Globus pallidus (tissue), 1 donor: ENCODE measurements at regions not wholly inside any gene's neighbourhood (a gene's known extent, or its start where the extent isn't known, plus 50 kb on each side); places are given as distances from the start of the nearest gene placed in this dataset.
"Not testable (repeated sequence)": the region's sequence is repeated elsewhere in the genome, so short reads cannot be mapped to it uniquely, and the experiment has no call there.

Experiments used
- DNase-seq: peaks from one replicate; pipeline ENCODE4 v3.0.0-alpha.2; 2015; ENCODE audit warnings: low spot score

- DNase-seq, result not testable (repeated sequence)
Measured at GRCh38 chr2:225743996-225744395, 344.5 kb downstream of the NYAP2 start.

- DNase-seq, result no peak
Measured at GRCh38 chr2:225742487-225742886, 343.0 kb downstream of the NYAP2 start.

GRCh38 chr2:225740086-225740485, 340.6 kb downstream of the NYAP2 start:
- no peak for DNase-seq

GRCh38 chr2:225739328-225739727, 339.8 kb downstream of the NYAP2 start:
- no peak for DNase-seq

GRCh38 chr2:225738735-225739134, 339.2 kb downstream of the NYAP2 start:
- no peak for DNase-seq

- DNase-seq, result no peak
Measured at GRCh38 chr2:225737556-225737955, 338.0 kb downstream of the NYAP2 start.

GRCh38 chr2:225735844-225736243, 336.3 kb downstream of the NYAP2 start:
- DNase-seq, result no peak

- DNase-seq, result no peak
Measured at GRCh38 chr2:225725726-225726125, 326.2 kb downstream of the NYAP2 start.
